PC-9 (cell line): ENCODE measurements at regions not wholly inside any gene's neighbourhood (a gene's known extent, or its start where the extent isn't known, plus 50 kb on each side); places are given as distances from the start of the nearest gene placed in this dataset.

Experiments used
- BruUV-seq: library from RNA; stranded (reverse); fragments of 400-500 nt; replicated peaks from 2 replicates; lab custom pipeline; 2021; lab: Mats Ljungman, UMichigan
- CTCF ChIA-PET: fragments of 300-600 bp; sonication (Branson Sonifier 250); formaldehyde crosslinking; loops from one replicate; lab custom pipeline; 2022; ENCODE audit warnings: antibody characterized with exemption; lab: Charles Lee
- POLR2A ChIA-PET: fragments of 300-600 bp; sonication (Branson Sonifier 250); formaldehyde crosslinking; loops from one replicate; lab custom pipeline; 2022; ENCODE audit warnings: antibody characterized with exemption; ENCODE audit not compliant: unreplicated experiment; lab: Charles Lee
- DNase-seq, 2 experiments: peaks; one replicate each; pipeline versions ENCODE4 v3.0.0 to v3.0.0-alpha.2; 2015 to 2022; ENCODE audit warnings: mixed read lengths in 1 of 2
- H2AFZ ChIP-seq: fragments of 200-600 bp; sonication (generic); 2 replicates; pipeline ENCODE4 v1.8.1; 2017; ENCODE audit warnings: antibody characterized with exemption
- H3F3A ChIP-seq: fragments of 200-600 bp; sonication (generic); 2 replicates; pipeline ENCODE4 v1.8.1; 2017; ENCODE audit warnings: antibody characterized with exemption, mild to moderate bottlenecking, low read depth; ENCODE audit not compliant: insufficient read depth
- H3K27ac ChIP-seq: fragments of 200-600 bp; sonication (generic); 2 replicates; pipeline ENCODE4 v1.6.1; 2016; ENCODE audit warnings: mixed run types
- H3K27me3 ChIP-seq: fragments of 200-600 bp; sonication (generic); 2 replicates; pipeline ENCODE4 v1.6.1; 2016; ENCODE audit warnings: low read depth, mixed run types; ENCODE audit not compliant: insufficient read depth
- H3K36me3 ChIP-seq: fragments of 200-600 bp; sonication (generic); 2 replicates; pipeline ENCODE4 v1.6.1; 2016; ENCODE audit warnings: low read depth, mixed run types
- H3K4me1 ChIP-seq: fragments of 200-600 bp; sonication (generic); replicated peaks from 2 replicates; pipeline ENCODE4 v1.6.1; 2016; ENCODE audit warnings: mixed run types; ENCODE audit not compliant: insufficient read depth
- H3K4me2 ChIP-seq: fragments of 200-600 bp; sonication (generic); 2 replicates; pipeline ENCODE4 v1.6.1; 2017; ENCODE audit warnings: mixed run types
- H3K4me3 ChIP-seq: fragments of 200-600 bp; sonication (generic); 2 replicates; pipeline ENCODE4 v1.6.1; 2016; ENCODE audit warnings: mixed run types
- H3K79me2 ChIP-seq: fragments of 200-600 bp; sonication (generic); 2 replicates; pipeline ENCODE4 v1.6.1; 2017; ENCODE audit warnings: low read depth, mixed run types
- H3K9me2 ChIP-seq: fragments of 200-600 bp; sonication (generic); 2 replicates; pipeline ENCODE4 v1.8.1; 2017; ENCODE audit warnings: mild to moderate bottlenecking; ENCODE audit not compliant: insufficient read depth
- H3K9me3 ChIP-seq: fragments of 200-600 bp; sonication (generic); 2 replicates; pipeline ENCODE4 v1.8.1; 2016; ENCODE audit warnings: low read depth; ENCODE audit not compliant: insufficient read depth
- H4K20me1 ChIP-seq: fragments of 200-600 bp; sonication (generic); 2 replicates; pipeline ENCODE4 v1.8.1; 2017; ENCODE audit not compliant: insufficient read depth
- EZH2 ChIP-seq: fragments of 200-600 bp; sonication (generic); IDR thresholded peaks from 2 replicates; pipeline ENCODE4 v1.8.0; 2017; ENCODE audit warnings: antibody characterized with exemption, low read depth
- intact Hi-C: fragments of 100-400 bp; cut with micrococcal nuclease; formaldehyde crosslinking; loops from one replicate; pipeline ENCODE4 v1.10.0; 2022; ENCODE audit not compliant: unreplicated experiment
- TF ChIP-seq, protein P1 (sequence below): fragments of 200-600 bp; sonication (generic); conservative IDR thresholded peaks from 2 replicates; pipeline ENCODE4 v1.6.1; 2017; ENCODE audit warnings: mixed run types, antibody characterized with exemption, mild to moderate bottlenecking, moderate library complexity

DNA sequence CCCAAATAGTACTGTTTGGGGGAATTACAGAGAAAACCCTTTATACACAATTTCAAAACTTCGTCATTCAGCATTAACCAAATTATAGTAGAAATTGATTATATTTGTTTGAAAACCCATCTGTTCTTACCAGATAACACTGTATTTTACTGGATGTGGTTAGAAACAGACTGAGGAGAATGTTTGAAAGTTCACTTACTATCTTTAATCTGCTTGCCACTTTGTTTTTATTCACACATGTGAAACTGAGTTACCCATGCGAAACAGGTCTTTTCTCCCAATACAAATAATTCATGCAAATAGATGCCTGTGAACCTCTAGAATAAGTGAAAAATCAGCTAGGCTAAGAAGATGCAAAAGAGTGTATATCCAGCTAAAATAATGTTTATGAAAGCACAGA lies 177.5 kb downstream of the NAA11 start:
- no peaks in the 10 kb centered on the region for H4K20me1 ChIP-seq
- intact Hi-C loops, result no loop called here
- no TSS peak for BruUV-seq
- TF ChIP-seq EZH2, result no peak
- TF ChIP-seq, protein P1, sequence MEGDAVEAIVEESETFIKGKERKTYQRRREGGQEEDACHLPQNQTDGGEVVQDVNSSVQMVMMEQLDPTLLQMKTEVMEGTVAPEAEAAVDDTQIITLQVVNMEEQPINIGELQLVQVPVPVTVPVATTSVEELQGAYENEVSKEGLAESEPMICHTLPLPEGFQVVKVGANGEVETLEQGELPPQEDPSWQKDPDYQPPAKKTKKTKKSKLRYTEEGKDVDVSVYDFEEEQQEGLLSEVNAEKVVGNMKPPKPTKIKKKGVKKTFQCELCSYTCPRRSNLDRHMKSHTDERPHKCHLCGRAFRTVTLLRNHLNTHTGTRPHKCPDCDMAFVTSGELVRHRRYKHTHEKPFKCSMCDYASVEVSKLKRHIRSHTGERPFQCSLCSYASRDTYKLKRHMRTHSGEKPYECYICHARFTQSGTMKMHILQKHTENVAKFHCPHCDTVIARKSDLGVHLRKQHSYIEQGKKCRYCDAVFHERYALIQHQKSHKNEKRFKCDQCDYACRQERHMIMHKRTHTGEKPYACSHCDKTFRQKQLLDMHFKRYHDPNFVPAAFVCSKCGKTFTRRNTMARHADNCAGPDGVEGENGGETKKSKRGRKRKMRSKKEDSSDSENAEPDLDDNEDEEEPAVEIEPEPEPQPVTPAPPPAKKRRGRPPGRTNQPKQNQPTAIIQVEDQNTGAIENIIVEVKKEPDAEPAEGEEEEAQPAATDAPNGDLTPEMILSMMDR, result no peak
- no peaks in the 10 kb centered on the region for H3K36me3 ChIP-seq
- no peaks in the 10 kb centered on the region for H3F3A ChIP-seq
- no peak for DNase-seq
- H3K4me2 ChIP-seq, result no peak overlapping the region
- H3K79me2 ChIP-seq, result no peaks in the 10 kb centered on the region
- H3K9me2 ChIP-seq, result no peaks in the 10 kb centered on the region
- H3K9me3 ChIP-seq, result no peaks in the 10 kb centered on the region
- H3K27me3 ChIP-seq, result no peaks in the 10 kb centered on the region
- H3K4me3 ChIP-seq, result no peak overlapping the region
- no peak overlapping the region for H3K27ac ChIP-seq
- ChIA-PET POLR2A (no interaction called here), CTCF (no interaction called here)
- H2AFZ ChIP-seq, result no peak overlapping the region
- H3K4me1 ChIP-seq, result no peaks in the 10 kb centered on the region

DNA sequence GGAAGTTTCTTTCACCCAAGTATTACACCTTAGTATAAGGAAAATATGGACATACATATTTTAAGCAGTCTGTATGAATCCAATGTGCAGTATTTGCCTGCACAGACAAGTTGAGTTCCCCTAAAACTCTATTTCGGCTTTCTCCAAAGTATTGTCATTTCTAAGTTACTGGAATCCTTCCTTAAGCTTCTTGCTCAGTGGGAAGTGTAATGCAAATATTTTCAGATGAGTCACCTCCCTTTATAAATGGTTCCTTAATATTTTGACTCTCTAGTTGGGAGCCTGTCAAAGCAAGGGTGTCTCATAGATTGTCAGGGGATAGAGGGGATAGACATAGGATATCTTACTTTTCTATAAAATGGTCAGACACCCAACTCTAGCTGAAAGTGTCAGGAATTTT lies 178.6 kb downstream of the NAA11 start:
- H3F3A ChIP-seq, result no peaks in the 10 kb centered on the region
- no peaks in the 10 kb centered on the region for H3K36me3 ChIP-seq
- H3K4me1 ChIP-seq, result no peaks in the 10 kb centered on the region
- POLR2A ChIA-PET, result no interaction called here
- no peaks in the 10 kb centered on the region for H3K9me2 ChIP-seq
- DNase-seq, result no peak
- H3K27me3 ChIP-seq, result no peaks in the 10 kb centered on the region
- no peak overlapping the region for H2AFZ ChIP-seq
- H3K79me2 ChIP-seq, result no peaks in the 10 kb centered on the region
- no peak overlapping the region for H3K27ac ChIP-seq
- CTCF ChIA-PET, result no interaction called here
- TF ChIP-seq EZH2, result no peak
- H3K9me3 ChIP-seq, result no peaks in the 10 kb centered on the region
- BruUV-seq, result no TSS peak
- intact Hi-C loops, result no loop called here
- no peak overlapping the region for H3K4me3 ChIP-seq
- H4K20me1 ChIP-seq, result no peaks in the 10 kb centered on the region
- H3K4me2 ChIP-seq, result no peak overlapping the region

DNA sequence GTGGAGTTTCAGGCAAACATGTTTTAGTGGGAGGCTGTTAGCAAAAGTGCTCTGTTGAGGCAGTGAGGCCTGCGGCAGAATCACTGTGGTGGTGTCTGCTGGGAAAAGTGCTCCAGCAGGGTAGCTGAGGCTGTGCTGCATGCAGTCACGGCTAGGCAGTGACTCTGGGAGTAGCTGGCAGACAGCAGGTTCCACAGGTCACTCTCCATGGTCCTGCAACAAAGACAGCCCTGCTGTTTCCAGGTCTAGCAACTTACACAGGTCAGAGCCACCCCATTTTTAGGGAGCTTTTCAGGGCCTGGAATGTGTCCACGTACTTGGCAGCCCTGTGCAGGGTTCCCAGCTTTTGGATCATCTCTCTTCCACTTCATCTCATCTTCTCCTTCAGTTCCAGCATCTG lies 184.3 kb downstream of the NAA11 start:
- H2AFZ ChIP-seq, result no peak overlapping the region
- H3K9me2 ChIP-seq, result no peaks in the 10 kb centered on the region
- TF ChIP-seq, protein P1, result no peak
- no peak for TF ChIP-seq EZH2
- no peak overlapping the region for H3K4me3 ChIP-seq
- BruUV-seq, result no TSS peak
- CTCF ChIA-PET, result no interaction called here
- H3K4me1 ChIP-seq, result no peaks in the 10 kb centered on the region
- H3F3A ChIP-seq, result no peaks in the 10 kb centered on the region
- no peak overlapping the region for H3K4me2 ChIP-seq
- no peaks in the 10 kb centered on the region for H3K9me3 ChIP-seq
- intact Hi-C loops, result no loop called here
- no peaks in the 10 kb centered on the region for H3K27me3 ChIP-seq
- no peak overlapping the region for H3K27ac ChIP-seq
- POLR2A ChIA-PET, result no interaction called here
- DNase-seq, result no peak
- H3K36me3 ChIP-seq, result no peaks in the 10 kb centered on the region
- no peaks in the 10 kb centered on the region for H3K79me2 ChIP-seq
- H4K20me1 ChIP-seq, result no peaks in the 10 kb centered on the region

DNA sequence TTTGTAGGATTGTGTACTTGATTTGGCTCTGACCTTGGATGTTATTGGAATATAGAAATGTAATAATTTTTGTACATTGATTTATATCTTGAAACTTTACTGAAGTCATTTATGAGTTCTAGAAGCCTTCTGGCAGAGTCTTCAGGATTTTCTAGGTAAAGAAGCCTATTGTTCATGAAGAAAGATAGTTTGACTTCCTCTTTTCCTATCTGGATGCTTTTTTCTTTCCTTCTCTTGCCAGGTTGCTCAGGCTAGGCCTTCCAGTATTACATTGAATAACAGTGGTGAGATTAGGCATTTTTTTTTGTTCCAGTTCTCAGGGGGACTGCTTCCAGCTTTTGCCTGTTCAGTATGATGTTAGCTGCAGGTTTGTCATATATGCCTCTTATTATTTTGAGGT lies 191.1 kb downstream of the NAA11 start:
- Histone ChIP-seq H3K27me3 (no peaks in the 10 kb centered on the region), H3F3A (no peaks in the 10 kb centered on the region), H2AFZ (no peak overlapping the region), H3K9me2 (no peaks in the 10 kb centered on the region), H3K4me2 (no peak overlapping the region), H3K79me2 (no peaks in the 10 kb centered on the region), H3K4me1 (no peaks in the 10 kb centered on the region), H3K4me3 (no peak overlapping the region), H3K36me3 (no peaks in the 10 kb centered on the region), H3K27ac (no peak overlapping the region), H4K20me1 (no peaks in the 10 kb centered on the region), H3K9me3 (no peaks in the 10 kb centered on the region)
- TF ChIP-seq EZH2, result no peak
- TF ChIP-seq, protein P1, result no peak
- no peak for DNase-seq
- BruUV-seq, result no TSS peak
- intact Hi-C loops, result no loop called here
- ChIA-PET CTCF (no interaction called here), POLR2A (no interaction called here)
